ENCODE measurements at regions not wholly inside any gene's neighbourhood (a gene's known extent, or its start where the extent isn't known, plus 50 kb on each side); places are given as distances from the start of the nearest gene placed in this dataset.

DNA sequence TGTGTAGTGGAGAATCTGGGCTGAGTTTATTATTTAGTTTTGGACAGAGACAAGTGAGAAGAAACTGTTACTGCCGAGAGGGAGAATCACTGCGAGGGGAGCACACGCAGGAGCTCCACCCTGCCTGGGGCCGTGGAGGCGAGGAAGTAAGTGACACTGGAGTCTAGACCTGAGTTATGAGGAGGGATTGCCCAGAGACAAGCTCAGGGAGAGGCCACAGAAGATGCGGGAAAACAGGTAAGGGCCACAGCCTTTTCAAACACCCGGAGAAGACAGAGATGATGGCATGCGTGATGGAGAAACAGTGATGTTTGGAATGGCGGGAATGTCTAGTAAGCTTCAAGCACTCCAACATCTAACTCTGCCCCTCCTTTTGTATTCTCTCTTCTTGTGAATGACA lies 84.1 kb downstream of the TNFSF11 start:
- ChIA-PET POLR2A (ENCODE audit: unreplicated experiment) (no interaction called here), CTCF (no interaction called here)
- no peaks in the 10 kb centered on the region for H3K9me2 ChIP-seq (ENCODE audit: insufficient read depth)
- no peaks in the 10 kb centered on the region for H3K36me3 ChIP-seq (ENCODE audit: low read depth)
- no TSS peak for BruUV-seq (replicated peaks)
- H3K4me1 ChIP-seq (replicated peaks; ENCODE audit: insufficient read depth): no peaks in the 10 kb centered on the region
- H3K4me2 ChIP-seq: no peak overlapping the region
- no peaks in the 10 kb centered on the region for H3K27me3 ChIP-seq (ENCODE audit: insufficient read depth, low read depth)
- no peaks in the 10 kb centered on the region for H3K79me2 ChIP-seq (ENCODE audit: low read depth)
- DNase-seq: no peak
- H3F3A ChIP-seq (ENCODE audit: insufficient read depth, low read depth): no peaks in the 10 kb centered on the region
- no peak for TF ChIP-seq EZH2 (IDR thresholded peaks at IDR 0.05; ENCODE audit: low read depth)
- TF ChIP-seq, protein P1, sequence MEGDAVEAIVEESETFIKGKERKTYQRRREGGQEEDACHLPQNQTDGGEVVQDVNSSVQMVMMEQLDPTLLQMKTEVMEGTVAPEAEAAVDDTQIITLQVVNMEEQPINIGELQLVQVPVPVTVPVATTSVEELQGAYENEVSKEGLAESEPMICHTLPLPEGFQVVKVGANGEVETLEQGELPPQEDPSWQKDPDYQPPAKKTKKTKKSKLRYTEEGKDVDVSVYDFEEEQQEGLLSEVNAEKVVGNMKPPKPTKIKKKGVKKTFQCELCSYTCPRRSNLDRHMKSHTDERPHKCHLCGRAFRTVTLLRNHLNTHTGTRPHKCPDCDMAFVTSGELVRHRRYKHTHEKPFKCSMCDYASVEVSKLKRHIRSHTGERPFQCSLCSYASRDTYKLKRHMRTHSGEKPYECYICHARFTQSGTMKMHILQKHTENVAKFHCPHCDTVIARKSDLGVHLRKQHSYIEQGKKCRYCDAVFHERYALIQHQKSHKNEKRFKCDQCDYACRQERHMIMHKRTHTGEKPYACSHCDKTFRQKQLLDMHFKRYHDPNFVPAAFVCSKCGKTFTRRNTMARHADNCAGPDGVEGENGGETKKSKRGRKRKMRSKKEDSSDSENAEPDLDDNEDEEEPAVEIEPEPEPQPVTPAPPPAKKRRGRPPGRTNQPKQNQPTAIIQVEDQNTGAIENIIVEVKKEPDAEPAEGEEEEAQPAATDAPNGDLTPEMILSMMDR (conservative IDR thresholded peaks at IDR 0.05): no peak
- H3K9me3 ChIP-seq (ENCODE audit: insufficient read depth, low read depth): no peaks in the 10 kb centered on the region
- no peaks in the 10 kb centered on the region for H4K20me1 ChIP-seq (ENCODE audit: insufficient read depth)
- no peak overlapping the region for H3K4me3 ChIP-seq
- no peak overlapping the region for H2AFZ ChIP-seq
- intact Hi-C loops (cut with micrococcal nuclease; ENCODE audit: unreplicated experiment): no loop called here
- H3K27ac ChIP-seq: no peak overlapping the region

DNA sequence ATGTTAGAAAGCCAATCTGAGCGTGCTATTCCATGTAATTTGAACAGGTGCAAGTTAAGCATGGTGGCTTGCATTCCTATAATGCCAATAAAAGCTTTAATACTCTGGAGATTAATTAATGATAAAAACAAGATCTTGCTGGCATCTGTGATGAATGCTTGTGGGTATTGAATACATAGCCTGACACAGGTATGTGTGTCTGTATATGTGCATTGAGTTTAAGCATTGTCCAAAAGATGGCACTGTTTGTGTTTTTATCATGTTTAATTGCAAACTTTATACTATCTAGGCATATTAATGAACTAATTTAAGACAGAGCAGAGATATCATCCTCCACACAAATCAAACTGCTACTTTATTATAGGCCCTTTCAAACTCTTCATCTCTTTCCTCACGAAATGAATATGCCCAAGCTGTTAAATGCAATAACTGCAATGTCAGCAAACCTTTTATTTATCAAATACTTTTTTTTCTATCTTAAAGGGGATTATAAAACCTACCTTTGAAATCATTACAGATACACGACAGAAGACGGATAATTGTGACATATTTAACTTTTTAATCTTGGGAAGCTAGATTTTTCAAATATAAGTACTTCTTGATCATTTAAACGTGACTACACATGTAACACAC lies 86.5 kb downstream of the TNFSF11 start:
- intact Hi-C loops (cut with micrococcal nuclease; ENCODE audit: unreplicated experiment): loop anchor here (10.0 kb wide), 1 partner anchor 1214 kb away; the partner anchor contains the start of genes CCDC122 and LACC1
- Histone ChIP-seq H3K4me3 (no peak overlapping the region), H3K9me3 (ENCODE audit: insufficient read depth, low read depth) (no peaks in the 10 kb centered on the region), H3K27ac (no peak overlapping the region), H3K4me1 (replicated peaks; ENCODE audit: insufficient read depth) (no peaks in the 10 kb centered on the region), H4K20me1 (ENCODE audit: insufficient read depth) (no peaks in the 10 kb centered on the region), H3K9me2 (ENCODE audit: insufficient read depth) (no peaks in the 10 kb centered on the region), H3F3A (ENCODE audit: insufficient read depth, low read depth) (no peaks in the 10 kb centered on the region), H3K4me2 (no peak overlapping the region), H3K79me2 (ENCODE audit: low read depth) (no peaks in the 10 kb centered on the region), H2AFZ (no peak overlapping the region), H3K36me3 (ENCODE audit: low read depth) (no peaks in the 10 kb centered on the region), H3K27me3 (ENCODE audit: insufficient read depth, low read depth) (no peaks in the 10 kb centered on the region)
- no peak for DNase-seq
- BruUV-seq (replicated peaks): no TSS peak
- TF ChIP-seq, protein P1 (conservative IDR thresholded peaks at IDR 0.05): peak; percentile 49; the same call in 1 of the 2 replicates
- no peak for TF ChIP-seq EZH2 (IDR thresholded peaks at IDR 0.05; ENCODE audit: low read depth)
- POLR2A ChIA-PET (ENCODE audit: unreplicated experiment): no interaction called here
- CTCF ChIA-PET: no interaction called here

DNA sequence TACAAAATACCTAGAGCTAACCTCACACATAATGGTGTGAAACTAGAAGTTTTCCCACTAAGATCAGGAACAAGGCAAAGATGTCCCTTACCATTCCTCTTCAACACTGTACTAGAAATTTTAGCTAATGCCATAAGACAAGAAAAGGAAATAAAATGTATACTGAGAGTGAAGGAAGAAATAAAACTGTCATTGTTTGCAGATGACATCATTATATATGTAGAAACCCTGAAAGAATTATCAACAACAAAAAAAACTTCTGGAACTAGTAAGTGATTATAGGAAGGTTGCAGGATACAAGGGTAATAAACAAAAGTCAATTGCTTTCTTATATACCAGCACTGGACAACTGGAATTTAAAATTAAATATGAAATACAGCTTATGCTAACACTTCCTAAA lies 93.7 kb downstream of the TNFSF11 start:
- Histone ChIP-seq H3K4me2 (no peak overlapping the region), H2AFZ (no peak overlapping the region), H3K27ac (no peak overlapping the region), H3K27me3 (ENCODE audit: insufficient read depth, low read depth) (no peaks in the 10 kb centered on the region), H3K9me2 (ENCODE audit: insufficient read depth) (no peaks in the 10 kb centered on the region), H3K79me2 (ENCODE audit: low read depth) (no peaks in the 10 kb centered on the region), H3F3A (ENCODE audit: insufficient read depth, low read depth) (no peaks in the 10 kb centered on the region), H3K9me3 (ENCODE audit: insufficient read depth, low read depth) (no peaks in the 10 kb centered on the region), H3K36me3 (ENCODE audit: low read depth) (no peaks in the 10 kb centered on the region), H4K20me1 (ENCODE audit: insufficient read depth) (no peaks in the 10 kb centered on the region), H3K4me1 (replicated peaks; ENCODE audit: insufficient read depth) (no peaks in the 10 kb centered on the region), H3K4me3 (no peak overlapping the region)
- CTCF ChIA-PET: no interaction called here
- TF ChIP-seq, protein P1 (conservative IDR thresholded peaks at IDR 0.05): no peak
- no peak for TF ChIP-seq EZH2 (IDR thresholded peaks at IDR 0.05; ENCODE audit: low read depth)
- intact Hi-C loops (cut with micrococcal nuclease; ENCODE audit: unreplicated experiment): loop anchor here (10.0 kb wide), 1 partner anchor 1207 kb away; the partner anchor contains the start of genes CCDC122 and LACC1
- POLR2A ChIA-PET (ENCODE audit: unreplicated experiment): no interaction called here
- no TSS peak for BruUV-seq (replicated peaks)
- no peak for DNase-seq
